ENCODE measurements at regions not wholly inside any gene's neighbourhood (a gene's known extent, or its start where the extent isn't known, plus 50 kb on each side); places are given as distances from the start of the nearest gene placed in this dataset.

GRCh38 chr2:180562378-180562777, 418.0 kb upstream of the UBE2E3 start:
- TF ChIP-seq CTCF (IDR thresholded peaks at IDR 0.05; ENCODE audit: insufficient read depth, low read length, poor library complexity, severe bottlenecking) (no peak), EZH2phosphoT487 (conservative IDR thresholded peaks at IDR 0.05; ENCODE audit: low read length) (no peak)

Measured in SU-DHL-6 (cell line).